IMR-90 (cell line): ENCODE measurements at regions not wholly inside any gene's neighbourhood (a gene's known extent, or its start where the extent isn't known, plus 50 kb on each side); places are given as distances from the start of the nearest gene placed in this dataset.

Experiments
- ATAC-seq: fragments of 200-7000 bp; cut with Tn5 transposase; 2 replicates; pipeline ENCODE4 v1.9.1; 2020; ENCODE audit warnings: low read depth, mild to moderate bottlenecking, moderate library complexity
- BruUV-seq: library from RNA; stranded (reverse); fragments of 400-500 nt; replicated peaks from 2 replicates; lab custom pipeline; 2021; lab: Mats Ljungman, UMichigan
- CTCF ChIA-PET: fragments of 300-600 bp; formaldehyde crosslinking; extraction: SDS; loops from one replicate; lab custom pipeline; 2021; ENCODE audit warnings: antibody characterized with exemption; lab: Yijun Ruan, JAX
- POLR2A ChIA-PET: fragments of 300-600 bp; sonication (Branson Sonifier 250); formaldehyde crosslinking; loops from one replicate; lab custom pipeline; 2022; ENCODE audit warnings: antibody characterized with exemption; ENCODE audit not compliant: unreplicated experiment; lab: Charles Lee
- DNase-seq: peaks from one replicate; pipeline ENCODE4 v3.0.0; 2013
- H2AFZ ChIP-seq: replicated peaks from 2 replicates; pipeline ENCODE3; 2013; ENCODE audit warnings: low read length, mild to moderate bottlenecking; ENCODE audit not compliant: poor library complexity
- H2AK5ac ChIP-seq: 2 replicates; pipeline ENCODE4 v1.6.1; 2013; ENCODE audit warnings: low read depth, low read length, inconsistent platforms
- H2AK9ac ChIP-seq: replicated peaks from 2 replicates; pipeline ENCODE3; 2013; ENCODE audit warnings: mild to moderate bottlenecking, low read depth, low read length, moderate library complexity; ENCODE audit not compliant: poor library complexity
- H2BK120ac ChIP-seq: 2 replicates; pipeline ENCODE4 v1.6.1; 2013; ENCODE audit warnings: low read depth, low read length, inconsistent platforms
- H2BK15ac ChIP-seq: 3 replicates; pipeline ENCODE4 v1.6.1; 2013; ENCODE audit warnings: low read depth, low read length, inconsistent platforms
- H2BK20ac ChIP-seq: 2 replicates; pipeline ENCODE4 v1.6.1; 2013; ENCODE audit warnings: low read depth, mild to moderate bottlenecking, inconsistent platforms, low read length, moderate library complexity
- H2BK5ac ChIP-seq: 2 replicates; pipeline ENCODE4 v1.6.1; 2013; ENCODE audit warnings: mild to moderate bottlenecking, low read depth, low read length, inconsistent platforms; ENCODE audit not compliant: poor library complexity, severe bottlenecking
- H3K14ac ChIP-seq: replicated peaks from 2 replicates; pipeline ENCODE4 v1.6.1; 2013; ENCODE audit warnings: low read depth, low read length, inconsistent platforms
- H3K18ac ChIP-seq: 2 replicates; pipeline ENCODE4 v1.6.1; 2013; ENCODE audit warnings: low read depth, low read length, control low read depth
- H3K23ac ChIP-seq: 2 replicates; pipeline ENCODE4 v1.6.1; 2013; ENCODE audit warnings: low read depth, low read length, inconsistent platforms
- H3K27ac ChIP-seq: 2 replicates; pipeline ENCODE4 v1.5.1; 2013; ENCODE audit warnings: mild to moderate bottlenecking, control low read depth, low read length; ENCODE audit not compliant: insufficient read depth
- H3K27me3 ChIP-seq: 2 replicates; pipeline ENCODE4 v1.6.1; 2013; ENCODE audit warnings: low read length; ENCODE audit not compliant: control insufficient read depth, insufficient read depth
- H3K36me3 ChIP-seq: 2 replicates; pipeline ENCODE4 v1.6.1; 2013; ENCODE audit warnings: low read length, mixed read lengths; ENCODE audit not compliant: control insufficient read depth, insufficient read depth
- H3K4ac ChIP-seq: 2 replicates; pipeline ENCODE4 v1.6.1; 2013; ENCODE audit warnings: low read depth, low read length, inconsistent platforms
- H3K4me1 ChIP-seq: 2 replicates; pipeline ENCODE4 v1.6.1; 2013; ENCODE audit warnings: low read length, mixed read lengths; ENCODE audit not compliant: control insufficient read depth, insufficient read depth
- H3K4me2 ChIP-seq: 2 replicates; pipeline ENCODE4 v1.6.1; 2013; ENCODE audit warnings: low read depth, mild to moderate bottlenecking, control low read depth, low read length, moderate library complexity
- H3K4me3 ChIP-seq: 2 replicates; pipeline ENCODE4 v1.5.1; 2013; ENCODE audit warnings: low read depth, mild to moderate bottlenecking, control low read depth, low read length, moderate library complexity; ENCODE audit not compliant: insufficient read depth
- H3K56ac ChIP-seq: 2 replicates; pipeline ENCODE4 v1.6.1; 2013; ENCODE audit warnings: low read length, inconsistent platforms; ENCODE audit not compliant: insufficient read depth; ENCODE audit errors: extremely low read depth
- H3K79me1 ChIP-seq, 2 experiments: 2 replicates each; pipeline ENCODE4 v1.6.1; 2013; ENCODE audit warnings: low read length in 2 of 2, inconsistent platforms in 1 of 2, low read depth in 1 of 2
- H3K9ac ChIP-seq: 2 replicates; pipeline ENCODE4 v1.6.1; 2013; ENCODE audit warnings: low read depth, low read length, control low read depth
- H3K9me1 ChIP-seq: 2 replicates; pipeline ENCODE4 v1.6.1; 2013; ENCODE audit warnings: low read length, inconsistent platforms; ENCODE audit not compliant: insufficient read depth
- H3K9me3 ChIP-seq: 2 replicates; pipeline ENCODE4 v1.6.1; 2013; ENCODE audit warnings: low read length; ENCODE audit not compliant: control insufficient read depth, insufficient read depth
- H4K20me1 ChIP-seq: 2 replicates; pipeline ENCODE4 v1.6.1; 2013; ENCODE audit warnings: low read length, inconsistent platforms; ENCODE audit not compliant: insufficient read depth
- H4K5ac ChIP-seq: 2 replicates; pipeline ENCODE4 v1.6.1; 2013; ENCODE audit warnings: mild to moderate bottlenecking, low read depth, low read length, control low read depth
- H4K8ac ChIP-seq, 2 experiments: 2 replicates each; pipeline ENCODE4 v1.6.1; 2013; ENCODE audit warnings: low read depth in 2 of 2, low read length in 2 of 2, control low read depth in 1 of 2, inconsistent platforms in 1 of 2
- H4K91ac ChIP-seq: 2 replicates; pipeline ENCODE4 v1.6.1; 2013; ENCODE audit warnings: low read depth, low read length, inconsistent platforms; ENCODE audit not compliant: insufficient read depth
- BHLHE40 ChIP-seq: fragments of 150-350 bp; IDR thresholded peaks from 2 replicates; pipeline ENCODE4 v1.6.1; 2016; ENCODE audit warnings: mild to moderate bottlenecking, low read depth, low read length
- CHD1 ChIP-seq: IDR thresholded peaks from 2 replicates; pipeline ENCODE4 v1.6.1; 2012; ENCODE audit warnings: low read depth, low read length, improper control_type of control experiment
- CTCF ChIP-seq: conservative IDR thresholded peaks from 2 replicates; pipeline ENCODE4 v1.5.1; 2012; ENCODE audit warnings: mild to moderate bottlenecking, low read depth, low read length, improper control_type of control experiment
- FOS ChIP-seq: fragments of 150-350 bp; IDR thresholded peaks from 2 replicates; pipeline ENCODE4 v1.6.1; 2016; ENCODE audit warnings: low read depth, low read length
- MAZ ChIP-seq: IDR thresholded peaks from 2 replicates; pipeline ENCODE4 v1.6.1; 2012; ENCODE audit warnings: low read depth, mild to moderate bottlenecking, low read length, improper control_type of control experiment, moderate library complexity, borderline replicate concordance
- POLR2A ChIP-seq: IDR thresholded peaks from 2 replicates; pipeline ENCODE4 v1.6.1; 2012; ENCODE audit warnings: mild to moderate bottlenecking, low read depth, low read length
- RAD21 ChIP-seq: IDR thresholded peaks from 2 replicates; pipeline ENCODE4 v1.6.1; 2012; ENCODE audit warnings: low read length, improper control_type of control experiment
- USF2 ChIP-seq: fragments of 150-350 bp; IDR thresholded peaks from 2 replicates; pipeline ENCODE4 v1.6.1; 2017; ENCODE audit warnings: mild to moderate bottlenecking, antibody characterized with exemption, low read length, low read depth
- WGBS, 2 experiments: methylation state at CpG; one replicate each; pipeline versions ENCODE4 v1.1.5 to v1.1.7; 2013; ENCODE audit warnings: missing lambda C conversion rate in 2 of 2; ENCODE audit not compliant: insufficient read length in 1 of 2; ENCODE audit errors: extremely low coverage in 2 of 2; 5-methylcytosine and 5-hydroxymethylcytosine counted together
- dilution Hi-C: fragments of 300-500 bp; cut with HindIII; formaldehyde crosslinking; loops from one replicate; pipeline ENCODE4 v1.14.3; 2018; ENCODE audit warnings: low sequenced_read_pairs; ENCODE audit not compliant: unreplicated experiment
- in situ Hi-C: fragments of 300-500 bp; cut with MboI; formaldehyde crosslinking; loops from 3 replicates; pipeline ENCODE4 v1.14.3; 2019; ENCODE audit warnings: low sequenced_read_pairs, inconsistent platforms, mixed read lengths
- intact Hi-C: fragments of 100-400 bp; cut with micrococcal nuclease; formaldehyde crosslinking; loops from 2 replicates; pipeline ENCODE4 v1.10.0; 2022
- TF ChIP-seq, protein P1 (sequence below): fragments of 150-350 bp; IDR thresholded peaks from 2 replicates; pipeline ENCODE4 v1.6.1; 2016; ENCODE audit warnings: low read depth, mild to moderate bottlenecking, low read length, moderate library complexity, borderline replicate concordance

DNA sequence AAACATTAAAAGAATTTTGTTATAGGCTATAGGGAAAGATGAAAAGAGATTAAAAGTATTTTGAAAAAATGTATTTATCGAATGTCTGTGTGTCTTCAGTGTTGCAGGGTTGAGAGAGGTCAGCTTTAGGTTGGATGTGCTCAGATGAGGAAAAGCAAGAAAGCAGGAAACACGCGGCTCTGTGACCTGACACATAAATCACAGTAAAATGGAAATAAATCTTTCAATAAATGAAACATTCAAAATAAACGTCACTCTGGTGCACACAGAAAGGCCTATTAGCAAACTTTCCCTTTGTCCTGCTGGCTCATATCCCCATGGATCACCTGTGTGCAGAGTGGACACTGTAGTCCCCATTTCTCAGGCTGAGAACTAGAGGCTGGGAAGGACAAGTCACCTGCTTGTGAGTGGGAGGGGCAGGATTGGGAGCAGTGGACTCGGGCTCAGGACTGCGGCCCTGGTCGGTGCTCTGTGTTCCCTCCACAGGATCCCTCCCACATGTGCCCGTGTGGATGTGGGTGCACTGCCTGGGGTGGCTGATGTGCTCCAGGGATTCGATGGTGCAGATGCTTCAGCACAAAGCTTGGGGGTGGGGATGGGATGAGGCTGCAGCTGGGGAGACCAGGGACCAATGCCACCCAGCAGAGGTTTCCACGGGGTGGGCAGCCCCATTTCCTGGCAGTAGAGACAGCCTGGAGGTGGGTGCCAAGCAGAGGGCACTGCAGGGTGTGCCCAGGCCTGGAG lies 96.0 kb upstream of the IGLL5 start:
- intact Hi-C loops (no loop called here), in situ Hi-C loops (no loop called here), dilution Hi-C loops (no loop called here)
- H2BK5ac ChIP-seq, result no peak overlapping the region
- no peak for DNase-seq
- no peaks in the 10 kb centered on the region for H3K9me3 ChIP-seq
- ChIA-PET POLR2A (no interaction called here), CTCF (no interaction called here)
- H4K8ac ChIP-seq, result no peak overlapping the region
- WGBS, 2 experiments, result 20 to 100% methylated on average over 1 of the region's 10 CpGs
- H2BK120ac ChIP-seq, result no peak overlapping the region
- H2AK5ac ChIP-seq, result no peak overlapping the region
- TF ChIP-seq CTCF (no peak), CHD1 (no peak), USF2 (no peak), POLR2A (no peak), BHLHE40 (no peak), RAD21 (no peak), FOS (no peak), MAZ (no peak)
- TF ChIP-seq, protein P1, sequence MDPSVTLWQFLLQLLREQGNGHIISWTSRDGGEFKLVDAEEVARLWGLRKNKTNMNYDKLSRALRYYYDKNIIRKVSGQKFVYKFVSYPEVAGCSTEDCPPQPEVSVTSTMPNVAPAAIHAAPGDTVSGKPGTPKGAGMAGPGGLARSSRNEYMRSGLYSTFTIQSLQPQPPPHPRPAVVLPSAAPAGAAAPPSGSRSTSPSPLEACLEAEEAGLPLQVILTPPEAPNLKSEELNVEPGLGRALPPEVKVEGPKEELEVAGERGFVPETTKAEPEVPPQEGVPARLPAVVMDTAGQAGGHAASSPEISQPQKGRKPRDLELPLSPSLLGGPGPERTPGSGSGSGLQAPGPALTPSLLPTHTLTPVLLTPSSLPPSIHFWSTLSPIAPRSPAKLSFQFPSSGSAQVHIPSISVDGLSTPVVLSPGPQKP, result no peak
- H3K36me3 ChIP-seq, result no peaks in the 10 kb centered on the region
- no peak overlapping the region for H3K27ac ChIP-seq
- no peak overlapping the region for H3K4ac ChIP-seq
- no peaks in the 10 kb centered on the region for H3K79me1 ChIP-seq
- no peak overlapping the region for H3K23ac ChIP-seq
- H3K27me3 ChIP-seq, result no peaks in the 10 kb centered on the region
- no peak overlapping the region for H2AK9ac ChIP-seq
- H3K4me2 ChIP-seq, result no peak overlapping the region
- H3K4me1 ChIP-seq, result no peaks in the 10 kb centered on the region
- no peak overlapping the region for H2BK20ac ChIP-seq
- H4K5ac ChIP-seq, result no peak overlapping the region
- no TSS peak for BruUV-seq
- H3K4me3 ChIP-seq, result no peak overlapping the region
- no peak overlapping the region for H2BK15ac ChIP-seq
- no peaks in the 10 kb centered on the region for H3K9me1 ChIP-seq
- H4K20me1 ChIP-seq, result no peaks in the 10 kb centered on the region
- no peak overlapping the region for H4K91ac ChIP-seq
- H3K56ac ChIP-seq, result no peak overlapping the region
- no peak overlapping the region for H2AFZ ChIP-seq
- no peak overlapping the region for H3K14ac ChIP-seq
- no peak overlapping the region for H3K9ac ChIP-seq
- ATAC-seq, result no peak
- no peak overlapping the region for H3K18ac ChIP-seq
